SK-N-MC (cell line): ENCODE measurements at regions not wholly inside any gene's neighbourhood (a gene's known extent, or its start where the extent isn't known, plus 50 kb on each side); places are given as distances from the start of the nearest gene placed in this dataset.

Source experiments
- EZH2 ChIP-seq: fragments of 200-600 bp; sonication (generic); IDR thresholded peaks from one replicate; pipeline ENCODE4 v1.6.1; 2017; ENCODE audit warnings: antibody characterized with exemption
- POLR2AphosphoS5 ChIP-seq: IDR thresholded peaks from 2 replicates; pipeline ENCODE4 v1.6.1; 2012; ENCODE audit warnings: mild to moderate bottlenecking, low read depth, low read length, borderline replicate concordance

- TF ChIP-seq POLR2AphosphoS5, result no peak
- no peak for TF ChIP-seq EZH2
Observed at GRCh38 chr10:92785118-92785517, 63.2 kb upstream of the EXOC6 start.
